ENCODE measurements at regions not wholly inside any gene's neighbourhood (a gene's known extent, or its start where the extent isn't known, plus 50 kb on each side); places are given as distances from the start of the nearest gene placed in this dataset.

DNA sequence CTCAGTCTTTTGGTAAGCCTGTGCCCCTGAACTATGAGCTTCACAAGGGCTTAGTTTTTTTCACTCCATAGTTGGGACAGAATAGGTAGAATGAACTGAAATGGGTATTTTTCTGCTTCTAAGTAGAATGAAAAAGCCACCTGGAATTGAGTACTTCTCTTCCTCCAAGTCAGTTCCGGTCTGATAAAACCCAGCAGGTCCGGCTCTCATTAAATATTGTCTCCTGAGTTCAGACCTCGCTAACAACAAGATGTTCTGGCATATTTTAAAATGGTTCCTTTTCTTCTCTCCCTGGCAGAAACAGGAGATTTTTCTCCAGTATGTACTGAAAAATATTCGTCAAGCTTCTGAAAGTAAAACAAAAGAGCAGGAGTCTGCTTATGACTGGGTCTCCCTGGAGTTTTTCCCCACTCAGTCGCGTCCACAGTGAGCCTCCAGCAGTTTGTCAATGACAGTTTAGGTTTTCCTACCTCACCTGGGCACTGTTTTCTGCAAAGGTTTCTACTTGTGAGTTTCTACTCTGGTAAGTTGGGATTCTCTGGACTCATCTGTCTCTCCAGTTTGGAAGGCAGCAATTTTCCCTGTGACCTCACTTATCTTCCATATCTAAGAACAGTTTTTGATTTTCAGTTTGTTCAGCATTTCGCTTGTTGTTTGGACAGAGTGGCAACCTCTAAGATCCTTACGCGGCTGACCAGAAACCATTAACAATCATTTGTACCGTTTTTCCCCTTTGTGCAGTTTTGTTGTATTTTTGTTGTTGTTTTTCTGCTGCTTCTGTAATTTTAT is 868.0 kb downstream of the METTL15 start:
- intact Hi-C loops (cut with micrococcal nuclease), result no loop called here
- H3K27ac Mint-ChIP-seq, result no peak overlapping the region
- no peaks in the 10 kb centered on the region for H3K4me1 Mint-ChIP-seq
- no peaks in the 10 kb centered on the region for H3K27me3 Mint-ChIP-seq
- POLR2A ChIA-PET, result no interaction called here
- no peaks in the 10 kb centered on the region for H3K36me3 Mint-ChIP-seq (ENCODE audit: low read depth)
- DNase-seq, result no peak
- H3K4me3 Mint-ChIP-seq, result no peak overlapping the region
- H3K9me3 Mint-ChIP-seq, result peaks cover 5% of the 10 kb centered on the region
- CTCF ChIA-PET, result no interaction called here
- no peak for TF ChIP-seq CTCF (IDR thresholded peaks at IDR 0.05)
- no peak for ATAC-seq (ENCODE audit: low read depth)

DNA sequence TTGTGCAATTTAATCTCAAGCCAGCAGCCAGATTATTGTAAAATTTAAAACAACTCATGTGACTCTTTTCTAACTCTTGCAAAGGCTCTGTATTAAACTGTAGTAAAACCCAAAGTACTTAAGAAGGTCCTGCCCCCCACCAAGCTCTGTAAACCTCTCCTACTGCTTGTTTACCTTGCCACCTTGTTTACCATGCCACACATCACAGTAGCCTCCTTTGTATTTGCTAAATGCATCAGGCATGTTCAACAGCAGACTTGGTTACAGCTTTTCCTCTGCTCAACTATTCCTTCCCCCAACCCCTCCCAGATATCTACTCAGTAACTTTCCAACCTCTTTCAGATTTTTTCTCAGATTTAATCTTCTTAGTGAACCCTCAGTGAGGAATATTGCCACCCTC is 861.6 kb downstream of the METTL15 start:
- H3K27me3 Mint-ChIP-seq, result no peaks in the 10 kb centered on the region
- no peak overlapping the region for H3K27ac Mint-ChIP-seq
- H3K4me1 Mint-ChIP-seq, result no peaks in the 10 kb centered on the region
- no peaks in the 10 kb centered on the region for H3K36me3 Mint-ChIP-seq (ENCODE audit: low read depth)
- TF ChIP-seq CTCF (IDR thresholded peaks at IDR 0.05), result no peak
- ChIA-PET POLR2A (no interaction called here), CTCF (no interaction called here)
- H3K9me3 Mint-ChIP-seq, result peaks cover 17% of the 10 kb centered on the region
- DNase-seq, result no peak
- H3K4me3 Mint-ChIP-seq, result no peak overlapping the region
- no peak for ATAC-seq (ENCODE audit: low read depth)
- intact Hi-C loops (cut with micrococcal nuclease), result no loop called here

- peaks cover 13% of the 10 kb centered on the region for H3K9me3 Mint-ChIP-seq
- no peak overlapping the region for H3K27ac Mint-ChIP-seq
- DNase-seq, result no peak
- no peak for ATAC-seq (ENCODE audit: low read depth)
- ChIA-PET CTCF (no interaction called here), POLR2A (no interaction called here)
- intact Hi-C loops (cut with micrococcal nuclease), result no loop called here
- no peaks in the 10 kb centered on the region for H3K27me3 Mint-ChIP-seq
- no peaks in the 10 kb centered on the region for H3K36me3 Mint-ChIP-seq (ENCODE audit: low read depth)
- no peak overlapping the region for H3K4me3 Mint-ChIP-seq
- H3K4me1 Mint-ChIP-seq, result no peaks in the 10 kb centered on the region
- no peak for TF ChIP-seq CTCF (IDR thresholded peaks at IDR 0.05)
Observed at GRCh38 chr11:28966951-28967350, 858.8 kb downstream of the METTL15 start.

DNA sequence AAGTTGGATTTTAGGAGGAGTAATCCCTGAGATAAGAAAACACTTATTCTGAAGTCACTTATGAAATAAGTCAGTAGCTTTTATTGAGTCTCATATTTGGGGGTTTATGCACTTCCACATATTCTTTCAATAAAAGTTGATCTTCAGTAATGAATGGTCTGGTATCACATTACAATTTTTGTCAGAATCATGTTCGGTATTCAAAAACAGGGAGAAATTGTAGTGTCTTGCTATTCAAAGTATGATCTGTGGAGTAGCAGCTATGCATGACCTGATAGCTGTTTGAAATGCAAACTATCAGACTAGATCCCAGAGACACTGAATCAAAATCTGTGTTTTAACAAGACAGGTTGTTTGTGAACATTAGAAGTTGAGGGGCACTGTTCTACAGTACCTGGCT is 857.6 kb downstream of the METTL15 start:
- H3K9me3 Mint-ChIP-seq, result peaks cover 13% of the 10 kb centered on the region

GRCh38 chr11:28964811-28965210 is 856.6 kb downstream of the METTL15 start:
- ChIA-PET POLR2A (no interaction called here), CTCF (no interaction called here)
- H3K27ac Mint-ChIP-seq, result no peak overlapping the region
- ATAC-seq (ENCODE audit: low read depth) (no peak), DNase-seq (no peak)
- no peak overlapping the region for H3K4me3 Mint-ChIP-seq
- no peaks in the 10 kb centered on the region for H3K4me1 Mint-ChIP-seq
- TF ChIP-seq CTCF (IDR thresholded peaks at IDR 0.05), result no peak
- H3K36me3 Mint-ChIP-seq (ENCODE audit: low read depth), result no peaks in the 10 kb centered on the region
- peaks cover 13% of the 10 kb centered on the region for H3K9me3 Mint-ChIP-seq
- intact Hi-C loops (cut with micrococcal nuclease), result no loop called here
- H3K27me3 Mint-ChIP-seq, result no peaks in the 10 kb centered on the region

More for the DNA sequence above, 857.6 kb downstream of the METTL15 start:
- no peaks in the 10 kb centered on the region for H3K4me1 Mint-ChIP-seq
- H3K4me3 Mint-ChIP-seq, result no peak overlapping the region
- POLR2A ChIA-PET, result no interaction called here
- no peak for TF ChIP-seq CTCF (IDR thresholded peaks at IDR 0.05)
- DNase-seq (no peak), ATAC-seq (ENCODE audit: low read depth) (no peak)
- H3K27me3 Mint-ChIP-seq, result no peaks in the 10 kb centered on the region
- no peak overlapping the region for H3K27ac Mint-ChIP-seq
- CTCF ChIA-PET, result no interaction called here
- no peaks in the 10 kb centered on the region for H3K36me3 Mint-ChIP-seq (ENCODE audit: low read depth)
- intact Hi-C loops (cut with micrococcal nuclease), result no loop called here
